ENCODE measurements at regions not wholly inside any gene's neighbourhood (a gene's known extent, or its start where the extent isn't known, plus 50 kb on each side); places are given as distances from the start of the nearest gene placed in this dataset.

GRCh38 chr2:125042727-125043126, 1017.6 kb downstream of the CNTNAP5 start:
- DNase-seq (ENCODE audit: low read depth in 3 of 3, low spot score in 1 of 3), result no peak

GRCh38 chr2:125070726-125071505, 1045.8 kb downstream of the CNTNAP5 start:
- DNase-seq (ENCODE audit: low read depth in 3 of 3, low spot score in 1 of 3), result no peak

GRCh38 chr2:125073440-125073839, 1048.4 kb downstream of the CNTNAP5 start:
- DNase-seq (ENCODE audit: low read depth in 3 of 3, low spot score in 1 of 3), result no peak

GRCh38 chr2:125085904-125086303, 1060.8 kb downstream of the CNTNAP5 start:
- no peak for DNase-seq (ENCODE audit: low read depth in 3 of 3, low spot score in 1 of 3)

GRCh38 chr2:125086313-125087184, 1061.5 kb downstream of the CNTNAP5 start:
- DNase-seq (ENCODE audit: low read depth in 3 of 3, low spot score in 1 of 3), result no peak

GRCh38 chr2:125092276-125093009, 1067.4 kb downstream of the CNTNAP5 start:
- no peak for DNase-seq (ENCODE audit: low read depth in 3 of 3, low spot score in 1 of 3)

- no peak for DNase-seq (ENCODE audit: low read depth in 3 of 3, low spot score in 1 of 3)
These were observed 1070.7 kb downstream of the CNTNAP5 start for GRCh38 chr2:125095826-125096225.

GRCh38 chr2:125106710-125107109, 1081.6 kb downstream of the CNTNAP5 start:
- DNase-seq (ENCODE audit: low read depth in 3 of 3, low spot score in 1 of 3), result no peak

- no peak for DNase-seq (ENCODE audit: low read depth in 3 of 3, low spot score in 1 of 3)
These were observed 1082.4 kb downstream of the CNTNAP5 start for GRCh38 chr2:125107446-125107845.

GRCh38 chr2:125108251-125108650, 1083.2 kb downstream of the CNTNAP5 start:
- DNase-seq (ENCODE audit: low read depth in 3 of 3, low spot score in 1 of 3), result no peak

GRCh38 chr2:125125902-125126301, 1100.8 kb downstream of the CNTNAP5 start:
- no peak for DNase-seq (ENCODE audit: low read depth in 3 of 3, low spot score in 1 of 3)

GRCh38 chr2:125160947-125161346, 1135.9 kb downstream of the CNTNAP5 start:
- no peak for DNase-seq (ENCODE audit: low read depth in 3 of 3, low spot score in 1 of 3)

GRCh38 chr2:125167152-125167551, 1142.1 kb downstream of the CNTNAP5 start:
- no peak for DNase-seq (ENCODE audit: low read depth in 3 of 3, low spot score in 1 of 3)

GRCh38 chr2:125167820-125168219, 1142.7 kb downstream of the CNTNAP5 start:
- no peak for DNase-seq (ENCODE audit: low read depth in 3 of 3, low spot score in 1 of 3)

GRCh38 chr2:125168442-125168841, 1143.4 kb downstream of the CNTNAP5 start:
- no peak for DNase-seq (ENCODE audit: low read depth in 3 of 3, low spot score in 1 of 3)

GRCh38 chr2:125169022-125169763, 1144.1 kb downstream of the CNTNAP5 start:
- DNase-seq (ENCODE audit: low read depth in 3 of 3, low spot score in 1 of 3), result no peak

- no peak for DNase-seq (ENCODE audit: low read depth in 3 of 3, low spot score in 1 of 3)
These were observed 1144.7 kb downstream of the CNTNAP5 start for GRCh38 chr2:125169764-125170146.

GRCh38 chr2:125172181-125172580, 1147.1 kb downstream of the CNTNAP5 start:
- DNase-seq (ENCODE audit: low read depth in 3 of 3, low spot score in 1 of 3), result no peak

- DNase-seq (ENCODE audit: low read depth in 3 of 3, low spot score in 1 of 3), result no peak
These were observed 1150.3 kb downstream of the CNTNAP5 start for GRCh38 chr2:125175415-125175814.

- DNase-seq (ENCODE audit: low read depth in 3 of 3, low spot score in 1 of 3), result no peak
These were observed 1160.7 kb downstream of the CNTNAP5 start for GRCh38 chr2:125185691-125186270.
